Nephron progenitor cell (in vitro differentiated cells): ENCODE measurements at regions not wholly inside any gene's neighbourhood (a gene's known extent, or its start where the extent isn't known, plus 50 kb on each side); places are given as distances from the start of the nearest gene placed in this dataset.

Source experiments
- DNase-seq: peaks from one replicate; pipeline ENCODE4 v3.0.0; 2021
- H3K27ac Mint-ChIP-seq: 2 replicates; pipeline ENCODE4 v1.8.0; 2021; ENCODE audit warnings: mild to moderate bottlenecking, moderate library complexity, mixed read lengths
- H3K27me3 Mint-ChIP-seq: 2 replicates; pipeline ENCODE4 v1.8.0; 2021; ENCODE audit warnings: mild to moderate bottlenecking, low read depth, mixed read lengths; ENCODE audit not compliant: poor library complexity
- H3K36me3 Mint-ChIP-seq: 2 replicates; pipeline ENCODE4 v1.8.0; 2021; ENCODE audit warnings: low read depth, mixed read lengths
- H3K4me1 Mint-ChIP-seq: 2 replicates; pipeline ENCODE4 v1.8.0; 2021; ENCODE audit warnings: mixed read lengths
- H3K4me3 Mint-ChIP-seq: 2 replicates; pipeline ENCODE4 v1.8.0; 2021; ENCODE audit warnings: mild to moderate bottlenecking, moderate library complexity, mixed read lengths
- H3K9me3 Mint-ChIP-seq: 2 replicates; pipeline ENCODE4 v1.8.0; 2021; ENCODE audit warnings: mild to moderate bottlenecking, moderate library complexity, mixed read lengths
- TF ChIP-seq, protein P1 (sequence below): fragments of 200-600 bp; sonication (generic); IDR thresholded peaks from 2 replicates; pipeline ENCODE4 v1.5.0; 2021; ENCODE audit warnings: antibody characterized with exemption

DNA sequence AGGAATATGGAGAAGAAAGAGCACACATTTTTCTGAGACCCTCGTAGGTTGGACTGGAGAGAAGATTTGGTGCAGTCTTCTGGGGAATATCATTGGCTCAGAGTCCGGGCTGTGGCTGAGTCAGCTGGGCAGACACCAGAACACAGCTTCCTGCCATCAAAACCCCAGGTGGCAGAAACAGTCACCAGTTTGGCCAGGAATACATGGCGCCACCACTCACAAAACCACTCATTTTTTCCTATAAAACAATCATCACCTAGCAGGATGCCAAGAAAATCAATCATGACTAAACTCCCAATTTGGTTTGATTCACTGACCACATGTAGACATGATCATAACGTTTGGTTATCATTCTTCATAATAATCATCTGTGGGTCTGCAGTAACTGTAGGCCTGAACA is 178.1 kb upstream of the PBX1 start:
- Mint-ChIP-seq H3K4me3 (no peak overlapping the region), H3K9me3 (no peaks in the 10 kb centered on the region), H3K27me3 (peaks cover 3% of the 10 kb centered on the region), H3K36me3 (no peaks in the 10 kb centered on the region), H3K4me1 (no peaks in the 10 kb centered on the region), H3K27ac (no peak overlapping the region)
- TF ChIP-seq, protein P1, sequence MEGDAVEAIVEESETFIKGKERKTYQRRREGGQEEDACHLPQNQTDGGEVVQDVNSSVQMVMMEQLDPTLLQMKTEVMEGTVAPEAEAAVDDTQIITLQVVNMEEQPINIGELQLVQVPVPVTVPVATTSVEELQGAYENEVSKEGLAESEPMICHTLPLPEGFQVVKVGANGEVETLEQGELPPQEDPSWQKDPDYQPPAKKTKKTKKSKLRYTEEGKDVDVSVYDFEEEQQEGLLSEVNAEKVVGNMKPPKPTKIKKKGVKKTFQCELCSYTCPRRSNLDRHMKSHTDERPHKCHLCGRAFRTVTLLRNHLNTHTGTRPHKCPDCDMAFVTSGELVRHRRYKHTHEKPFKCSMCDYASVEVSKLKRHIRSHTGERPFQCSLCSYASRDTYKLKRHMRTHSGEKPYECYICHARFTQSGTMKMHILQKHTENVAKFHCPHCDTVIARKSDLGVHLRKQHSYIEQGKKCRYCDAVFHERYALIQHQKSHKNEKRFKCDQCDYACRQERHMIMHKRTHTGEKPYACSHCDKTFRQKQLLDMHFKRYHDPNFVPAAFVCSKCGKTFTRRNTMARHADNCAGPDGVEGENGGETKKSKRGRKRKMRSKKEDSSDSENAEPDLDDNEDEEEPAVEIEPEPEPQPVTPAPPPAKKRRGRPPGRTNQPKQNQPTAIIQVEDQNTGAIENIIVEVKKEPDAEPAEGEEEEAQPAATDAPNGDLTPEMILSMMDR, result no peak
- DNase-seq, result no peak

DNA sequence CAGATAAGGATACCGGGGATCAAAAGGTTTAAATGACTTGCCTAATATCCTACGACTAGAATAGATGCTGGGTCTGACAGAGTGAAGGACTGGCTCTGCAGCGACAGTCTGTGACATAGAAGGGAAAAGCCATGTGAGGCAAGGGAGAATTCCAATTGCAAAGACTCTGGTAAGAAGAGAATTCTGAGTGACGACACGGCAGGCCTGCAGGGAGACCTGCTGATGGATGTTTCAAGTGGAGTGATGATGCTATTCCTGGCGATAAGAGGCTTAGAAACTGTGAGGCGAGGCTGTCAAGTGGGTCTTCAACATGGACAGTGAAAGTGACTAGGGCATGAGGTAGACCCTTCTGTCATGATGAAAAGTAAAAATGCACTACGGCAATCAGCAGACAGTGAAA is 176.6 kb upstream of the PBX1 start:
- Mint-ChIP-seq H3K4me1 (no peaks in the 10 kb centered on the region), H3K27ac (no peak overlapping the region), H3K9me3 (no peaks in the 10 kb centered on the region), H3K4me3 (no peak overlapping the region), H3K36me3 (no peaks in the 10 kb centered on the region), H3K27me3 (peaks cover 3% of the 10 kb centered on the region)
- DNase-seq, result no peak
- TF ChIP-seq, protein P1, result no peak

DNA sequence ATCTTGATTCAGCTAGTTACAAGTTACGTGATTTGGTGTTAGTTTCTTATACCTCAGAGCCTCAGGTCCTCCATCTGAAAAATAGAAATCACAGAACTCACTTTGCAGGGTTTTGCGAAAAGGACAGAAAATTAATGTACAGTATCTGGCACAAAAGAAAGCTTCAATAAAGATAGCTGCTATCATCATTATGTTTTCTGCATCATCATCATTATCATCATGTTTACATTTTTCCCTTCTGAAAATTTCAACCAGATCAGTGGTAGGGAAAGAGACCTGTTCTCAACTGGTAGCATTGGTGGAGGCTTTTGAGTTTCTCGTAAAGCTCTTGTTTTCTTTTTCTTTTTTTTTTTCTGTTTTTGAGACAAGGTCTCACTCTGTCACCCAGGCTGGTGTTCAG is 174.7 kb upstream of the PBX1 start:
- Mint-ChIP-seq H3K9me3 (no peaks in the 10 kb centered on the region), H3K36me3 (no peaks in the 10 kb centered on the region)
- DNase-seq, result no peak

DNA sequence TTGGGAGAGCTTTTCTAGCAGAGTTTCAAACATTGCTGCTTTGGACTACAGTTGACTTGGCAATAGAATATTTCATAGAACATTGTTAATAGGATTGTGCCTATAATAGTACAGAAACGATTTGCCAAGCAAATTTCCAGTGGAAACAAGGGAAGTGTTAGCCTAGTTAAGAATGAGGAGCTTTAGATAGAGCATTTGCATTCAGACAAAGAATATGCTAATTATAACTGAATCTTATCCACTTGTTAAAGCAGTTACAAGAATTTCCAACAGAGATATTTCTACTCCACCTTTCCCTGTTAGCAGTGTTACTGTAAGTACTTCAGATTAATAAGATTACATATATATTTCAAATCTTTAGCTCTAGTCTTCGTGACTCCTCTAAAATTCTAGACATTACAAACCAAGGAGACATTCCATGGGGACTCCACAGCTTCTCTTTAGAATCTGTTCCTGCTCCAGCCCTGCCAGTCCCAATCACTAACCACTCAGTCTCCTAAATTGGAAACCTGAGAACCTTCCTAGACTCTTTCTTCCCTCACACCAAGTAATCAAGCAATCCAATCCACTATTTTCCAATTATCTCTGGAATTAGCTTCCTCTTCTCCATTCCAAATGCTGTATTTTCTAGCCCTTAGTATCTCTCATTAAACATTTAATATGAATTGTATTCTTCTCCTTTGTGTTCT is 141.8 kb upstream of the PBX1 start:
- Mint-ChIP-seq H3K4me1 (peaks cover 6% of the 10 kb centered on the region), H3K36me3 (no peaks in the 10 kb centered on the region), H3K27ac (no peak overlapping the region), H3K4me3 (no peak overlapping the region), H3K9me3 (no peaks in the 10 kb centered on the region), H3K27me3 (peaks cover 3% of the 10 kb centered on the region)
- TF ChIP-seq, protein P1, result no peak
- DNase-seq, result no peak

More for the DNA sequence above, 174.7 kb upstream of the PBX1 start:
- H3K27me3 Mint-ChIP-seq, result peaks cover 3% of the 10 kb centered on the region
- TF ChIP-seq, protein P1, result no peak
- H3K4me1 Mint-ChIP-seq, result no peaks in the 10 kb centered on the region
- H3K27ac Mint-ChIP-seq, result no peak overlapping the region
- no peak overlapping the region for H3K4me3 Mint-ChIP-seq

DNA sequence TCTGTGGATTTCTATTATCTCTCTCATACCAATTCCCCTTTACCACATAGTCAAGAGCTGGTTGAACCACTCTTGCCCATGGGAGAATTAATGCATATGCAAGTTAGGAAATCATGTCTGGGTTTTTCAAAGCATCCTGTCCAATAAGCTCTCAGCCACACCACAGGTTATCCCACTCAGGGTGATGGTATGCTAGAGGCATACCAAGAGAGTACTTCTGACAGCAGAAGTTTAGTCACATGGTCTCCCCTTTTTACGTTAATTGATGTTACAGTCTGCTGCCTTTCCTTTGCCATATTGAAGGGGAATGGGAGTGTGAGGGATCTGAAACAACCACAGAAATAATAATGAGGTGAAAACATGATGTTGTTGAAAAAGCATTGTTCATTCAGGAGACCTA is 135.8 kb upstream of the PBX1 start:
- Mint-ChIP-seq H3K36me3 (no peaks in the 10 kb centered on the region), H3K9me3 (no peaks in the 10 kb centered on the region), H3K4me1 (peaks cover 4% of the 10 kb centered on the region), H3K27me3 (no peaks in the 10 kb centered on the region), H3K27ac (no peak overlapping the region), H3K4me3 (no peak overlapping the region)
- TF ChIP-seq, protein P1, result no peak
- DNase-seq, result no peak

DNA sequence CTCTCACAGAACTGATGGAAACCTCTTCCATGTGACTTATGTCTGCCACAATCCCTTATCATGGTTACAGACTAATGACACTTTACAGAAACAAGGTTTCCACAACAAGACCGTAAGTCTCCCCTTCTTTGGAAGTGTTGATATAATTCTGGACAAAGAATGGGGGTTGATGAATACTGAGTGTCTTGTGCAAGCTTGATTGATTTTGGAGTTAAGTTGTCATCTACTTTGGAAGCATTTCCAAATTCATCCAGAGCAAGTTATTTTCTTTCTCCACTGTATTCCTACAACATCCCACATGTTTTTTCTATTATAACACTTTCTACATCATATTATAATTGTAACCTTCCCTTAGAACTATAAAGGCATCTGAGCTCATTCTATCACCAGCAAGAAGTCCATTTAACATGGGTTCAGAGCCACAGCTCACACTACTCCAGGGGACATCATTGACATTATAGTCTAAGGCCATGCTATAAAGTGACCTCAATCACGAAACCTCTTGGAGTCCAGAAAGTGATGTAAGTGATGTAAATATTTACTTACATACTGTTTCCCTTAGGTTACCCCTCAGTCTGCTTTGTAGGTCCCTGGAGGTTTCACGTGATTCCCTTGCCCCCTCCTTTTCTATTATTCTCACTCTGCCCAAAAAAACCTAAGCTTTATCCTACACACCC is 125.7 kb upstream of the PBX1 start:
- Mint-ChIP-seq H3K27me3 (peaks cover 3% of the 10 kb centered on the region), H3K9me3 (no peaks in the 10 kb centered on the region), H3K36me3 (no peaks in the 10 kb centered on the region), H3K27ac (no peak overlapping the region), H3K4me1 (no peaks in the 10 kb centered on the region), H3K4me3 (no peak overlapping the region)
- no peak for DNase-seq
- TF ChIP-seq, protein P1, result no peak
